ENCODE measurements at regions not wholly inside any gene's neighbourhood (a gene's known extent, or its start where the extent isn't known, plus 50 kb on each side); places are given as distances from the start of the nearest gene placed in this dataset.

DNA sequence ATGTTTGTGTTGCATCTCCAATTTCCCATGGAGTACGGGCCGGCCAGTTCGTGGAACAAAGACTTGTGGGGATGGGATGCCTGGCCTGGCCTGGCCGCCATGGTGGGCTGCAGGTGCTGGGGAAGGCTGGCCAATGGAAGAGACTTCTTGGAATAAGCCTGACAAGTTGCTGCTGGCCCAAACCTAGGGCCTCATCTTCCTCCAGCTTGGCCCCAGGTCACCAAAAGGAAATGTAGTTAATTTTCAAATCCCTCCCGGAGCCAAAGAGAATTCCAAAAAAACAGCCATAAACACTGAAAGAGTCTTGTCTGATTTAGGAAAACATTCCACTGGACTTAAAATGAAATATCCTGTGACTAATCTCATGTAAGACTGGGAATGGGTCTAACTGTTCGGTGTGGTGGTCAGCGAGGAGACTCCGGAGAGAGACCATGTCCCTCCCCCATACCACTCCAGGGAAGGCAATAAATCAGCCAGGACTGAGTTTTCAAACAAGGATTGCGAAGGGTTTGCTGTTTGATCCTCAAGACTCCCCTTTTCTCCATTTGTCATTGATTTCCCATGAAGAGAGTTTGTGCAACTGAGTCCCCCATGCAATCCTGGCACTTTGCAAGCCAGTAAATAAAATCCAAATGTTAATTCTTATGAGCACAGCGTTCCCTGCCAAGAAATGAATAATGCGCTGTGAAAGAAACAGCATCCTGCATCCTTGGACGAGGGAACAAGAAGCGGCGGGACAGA is 128.7 kb upstream of the HABP2 start:
- TF ChIP-seq, protein P1, sequence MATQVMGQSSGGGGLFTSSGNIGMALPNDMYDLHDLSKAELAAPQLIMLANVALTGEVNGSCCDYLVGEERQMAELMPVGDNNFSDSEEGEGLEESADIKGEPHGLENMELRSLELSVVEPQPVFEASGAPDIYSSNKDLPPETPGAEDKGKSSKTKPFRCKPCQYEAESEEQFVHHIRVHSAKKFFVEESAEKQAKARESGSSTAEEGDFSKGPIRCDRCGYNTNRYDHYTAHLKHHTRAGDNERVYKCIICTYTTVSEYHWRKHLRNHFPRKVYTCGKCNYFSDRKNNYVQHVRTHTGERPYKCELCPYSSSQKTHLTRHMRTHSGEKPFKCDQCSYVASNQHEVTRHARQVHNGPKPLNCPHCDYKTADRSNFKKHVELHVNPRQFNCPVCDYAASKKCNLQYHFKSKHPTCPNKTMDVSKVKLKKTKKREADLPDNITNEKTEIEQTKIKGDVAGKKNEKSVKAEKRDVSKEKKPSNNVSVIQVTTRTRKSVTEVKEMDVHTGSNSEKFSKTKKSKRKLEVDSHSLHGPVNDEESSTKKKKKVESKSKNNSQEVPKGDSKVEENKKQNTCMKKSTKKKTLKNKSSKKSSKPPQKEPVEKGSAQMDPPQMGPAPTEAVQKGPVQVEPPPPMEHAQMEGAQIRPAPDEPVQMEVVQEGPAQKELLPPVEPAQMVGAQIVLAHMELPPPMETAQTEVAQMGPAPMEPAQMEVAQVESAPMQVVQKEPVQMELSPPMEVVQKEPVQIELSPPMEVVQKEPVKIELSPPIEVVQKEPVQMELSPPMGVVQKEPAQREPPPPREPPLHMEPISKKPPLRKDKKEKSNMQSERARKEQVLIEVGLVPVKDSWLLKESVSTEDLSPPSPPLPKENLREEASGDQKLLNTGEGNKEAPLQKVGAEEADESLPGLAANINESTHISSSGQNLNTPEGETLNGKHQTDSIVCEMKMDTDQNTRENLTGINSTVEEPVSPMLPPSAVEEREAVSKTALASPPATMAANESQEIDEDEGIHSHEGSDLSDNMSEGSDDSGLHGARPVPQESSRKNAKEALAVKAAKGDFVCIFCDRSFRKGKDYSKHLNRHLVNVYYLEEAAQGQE (IDR thresholded peaks at IDR 0.05; ENCODE audit: borderline replicate concordance): no peak
- TF ChIP-seq, protein P2, sequence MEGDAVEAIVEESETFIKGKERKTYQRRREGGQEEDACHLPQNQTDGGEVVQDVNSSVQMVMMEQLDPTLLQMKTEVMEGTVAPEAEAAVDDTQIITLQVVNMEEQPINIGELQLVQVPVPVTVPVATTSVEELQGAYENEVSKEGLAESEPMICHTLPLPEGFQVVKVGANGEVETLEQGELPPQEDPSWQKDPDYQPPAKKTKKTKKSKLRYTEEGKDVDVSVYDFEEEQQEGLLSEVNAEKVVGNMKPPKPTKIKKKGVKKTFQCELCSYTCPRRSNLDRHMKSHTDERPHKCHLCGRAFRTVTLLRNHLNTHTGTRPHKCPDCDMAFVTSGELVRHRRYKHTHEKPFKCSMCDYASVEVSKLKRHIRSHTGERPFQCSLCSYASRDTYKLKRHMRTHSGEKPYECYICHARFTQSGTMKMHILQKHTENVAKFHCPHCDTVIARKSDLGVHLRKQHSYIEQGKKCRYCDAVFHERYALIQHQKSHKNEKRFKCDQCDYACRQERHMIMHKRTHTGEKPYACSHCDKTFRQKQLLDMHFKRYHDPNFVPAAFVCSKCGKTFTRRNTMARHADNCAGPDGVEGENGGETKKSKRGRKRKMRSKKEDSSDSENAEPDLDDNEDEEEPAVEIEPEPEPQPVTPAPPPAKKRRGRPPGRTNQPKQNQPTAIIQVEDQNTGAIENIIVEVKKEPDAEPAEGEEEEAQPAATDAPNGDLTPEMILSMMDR (IDR thresholded peaks at IDR 0.05; ENCODE audit: poor library complexity, severe bottlenecking): no peak
- TF ChIP-seq EP300 (conservative IDR thresholded peaks at IDR 0.05; ENCODE audit: poor library complexity, severe bottlenecking): no peak
